Loucy (cell line): ENCODE measurements at regions not wholly inside any gene's neighbourhood (a gene's known extent, or its start where the extent isn't known, plus 50 kb on each side); places are given as distances from the start of the nearest gene placed in this dataset.
"Not testable (repeated sequence)": the region's sequence is repeated elsewhere in the genome, so short reads cannot be mapped to it uniquely, and the experiment has no call there.

Source experiments
- H2AFZ ChIP-seq: fragments of 200-600 bp; sonication (generic); 2 replicates; pipeline ENCODE4 v1.6.0; 2016; ENCODE audit warnings: antibody characterized with exemption, mild to moderate bottlenecking, low read length, moderate library complexity
- H3F3A ChIP-seq: fragments of 200-600 bp; 2 replicates; pipeline ENCODE4 v1.6.0; 2016; ENCODE audit warnings: antibody characterized with exemption, low read depth, mild to moderate bottlenecking
- H3K27me3 ChIP-seq: fragments of 200-600 bp; sonication (generic); 2 replicates; pipeline ENCODE4 v1.6.1; 2014; ENCODE audit warnings: low read length, mild to moderate bottlenecking; ENCODE audit not compliant: insufficient read depth, poor library complexity, severe bottlenecking
- H3K36me3 ChIP-seq: fragments of 200-600 bp; sonication (generic); 2 replicates; pipeline ENCODE4 v1.6.1; 2016; ENCODE audit warnings: low read length; ENCODE audit not compliant: insufficient read depth
- H3K4me1 ChIP-seq: fragments of 200-600 bp; sonication (generic); 2 replicates; pipeline ENCODE4 v1.5.1; 2014; ENCODE audit warnings: low read length, mild to moderate bottlenecking; ENCODE audit not compliant: insufficient read depth, poor library complexity, severe bottlenecking
- H3K4me2 ChIP-seq: fragments of 200-600 bp; sonication (generic); 2 replicates; pipeline ENCODE4 v1.6.0; 2014; ENCODE audit warnings: antibody characterized with exemption, low read length, low read depth, mild to moderate bottlenecking; ENCODE audit not compliant: poor library complexity, severe bottlenecking
- H3K4me3 ChIP-seq: fragments of 200-600 bp; sonication (generic); 2 replicates; pipeline ENCODE4 v1.5.1; 2014; ENCODE audit warnings: low read length, mild to moderate bottlenecking, mixed read lengths; ENCODE audit not compliant: poor library complexity, severe bottlenecking
- H3K79me2 ChIP-seq: fragments of 200-600 bp; sonication (generic); 2 replicates; pipeline ENCODE4 v1.6.1; 2014; ENCODE audit warnings: low read length; ENCODE audit not compliant: insufficient read depth
- H3K9ac ChIP-seq: fragments of 200-600 bp; sonication (generic); 2 replicates; pipeline ENCODE4 v1.6.0; 2014; ENCODE audit warnings: mild to moderate bottlenecking, low read depth, low read length, moderate library complexity; ENCODE audit not compliant: poor library complexity, severe bottlenecking
- H3K9me2 ChIP-seq: fragments of 200-600 bp; sonication (generic); replicated peaks from 2 replicates; pipeline ENCODE4 v1.6.1; 2016; ENCODE audit warnings: low read depth, low read length, mixed read lengths
- H3K9me3 ChIP-seq: fragments of 200-600 bp; sonication (generic); 2 replicates; pipeline ENCODE4 v1.6.1; 2014; ENCODE audit warnings: mild to moderate bottlenecking, antibody characterized with exemption, low read length, low read depth; ENCODE audit not compliant: insufficient read depth
- H4K20me1 ChIP-seq: fragments of 200-600 bp; sonication (generic); 2 replicates; pipeline ENCODE4 v1.6.0; 2014; ENCODE audit warnings: antibody characterized with exemption, low read length, mild to moderate bottlenecking; ENCODE audit not compliant: insufficient read depth, poor library complexity, severe bottlenecking
- EZH2phosphoT487 ChIP-seq: fragments of 200-600 bp; IDR thresholded peaks from 2 replicates; pipeline ENCODE4 v1.6.1; 2018; ENCODE audit warnings: antibody characterized with exemption, mild to moderate bottlenecking, moderate library complexity, borderline replicate concordance
- TF ChIP-seq, protein P1 (sequence below): fragments of 200-600 bp; sonication (generic); conservative IDR thresholded peaks from 2 replicates; pipeline ENCODE4 v1.5.1; 2014; ENCODE audit warnings: mild to moderate bottlenecking, antibody characterized with exemption, low read length

DNA sequence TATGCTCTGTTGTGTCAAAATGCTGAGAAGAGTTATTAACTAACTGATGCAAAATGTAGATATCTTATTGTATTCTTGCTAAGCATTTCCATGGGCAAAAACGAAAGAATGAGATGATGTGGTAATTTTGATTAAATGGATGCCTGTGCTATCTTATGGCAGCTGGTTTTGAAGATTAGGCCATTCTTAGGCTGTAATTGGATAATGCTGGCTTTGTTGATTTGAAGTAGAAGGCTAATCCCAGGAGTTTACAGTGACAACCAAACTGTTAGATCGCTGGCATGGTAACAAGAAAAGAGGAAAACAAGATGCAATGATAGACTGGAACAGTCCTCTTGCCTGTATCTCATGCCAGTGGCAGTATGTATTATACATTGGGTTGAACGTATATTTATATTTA lies 74.1 kb upstream of the WDR44 start:
- H3K4me3 ChIP-seq = no peak overlapping the region
- no peaks in the 10 kb centered on the region for H3K79me2 ChIP-seq
- no peak overlapping the region for H3K9ac ChIP-seq
- H4K20me1 ChIP-seq = no peaks in the 10 kb centered on the region
- no peaks in the 10 kb centered on the region for H3K9me3 ChIP-seq
- H2AFZ ChIP-seq = no peak overlapping the region
- no peaks in the 10 kb centered on the region for H3K4me1 ChIP-seq
- H3F3A ChIP-seq = no peaks in the 10 kb centered on the region
- no peaks in the 10 kb centered on the region for H3K27me3 ChIP-seq
- no peaks in the 10 kb centered on the region for H3K36me3 ChIP-seq
- no peak for TF ChIP-seq EZH2phosphoT487
- TF ChIP-seq, protein P1, sequence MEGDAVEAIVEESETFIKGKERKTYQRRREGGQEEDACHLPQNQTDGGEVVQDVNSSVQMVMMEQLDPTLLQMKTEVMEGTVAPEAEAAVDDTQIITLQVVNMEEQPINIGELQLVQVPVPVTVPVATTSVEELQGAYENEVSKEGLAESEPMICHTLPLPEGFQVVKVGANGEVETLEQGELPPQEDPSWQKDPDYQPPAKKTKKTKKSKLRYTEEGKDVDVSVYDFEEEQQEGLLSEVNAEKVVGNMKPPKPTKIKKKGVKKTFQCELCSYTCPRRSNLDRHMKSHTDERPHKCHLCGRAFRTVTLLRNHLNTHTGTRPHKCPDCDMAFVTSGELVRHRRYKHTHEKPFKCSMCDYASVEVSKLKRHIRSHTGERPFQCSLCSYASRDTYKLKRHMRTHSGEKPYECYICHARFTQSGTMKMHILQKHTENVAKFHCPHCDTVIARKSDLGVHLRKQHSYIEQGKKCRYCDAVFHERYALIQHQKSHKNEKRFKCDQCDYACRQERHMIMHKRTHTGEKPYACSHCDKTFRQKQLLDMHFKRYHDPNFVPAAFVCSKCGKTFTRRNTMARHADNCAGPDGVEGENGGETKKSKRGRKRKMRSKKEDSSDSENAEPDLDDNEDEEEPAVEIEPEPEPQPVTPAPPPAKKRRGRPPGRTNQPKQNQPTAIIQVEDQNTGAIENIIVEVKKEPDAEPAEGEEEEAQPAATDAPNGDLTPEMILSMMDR = no peak
- no peak overlapping the region for H3K4me2 ChIP-seq
- H3K9me2 ChIP-seq = no peaks in the 10 kb centered on the region

DNA sequence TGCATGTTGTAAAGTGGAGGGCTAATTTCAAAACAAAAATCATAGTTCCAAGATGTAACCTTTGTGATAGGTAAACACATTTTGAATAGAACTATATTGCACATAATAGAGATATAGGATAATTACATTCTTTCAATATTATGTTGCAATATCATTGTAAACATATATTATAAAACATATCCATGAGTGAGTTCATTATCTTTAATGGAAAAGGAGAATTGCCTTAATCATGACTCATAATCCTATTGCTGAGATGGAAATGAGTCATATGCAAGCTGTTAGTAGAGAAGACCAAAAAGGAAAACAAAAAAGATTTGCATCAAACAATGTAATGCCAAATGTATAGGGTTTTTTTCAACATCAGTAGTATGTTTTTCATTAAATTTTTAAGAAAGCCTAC lies 73.7 kb upstream of the WDR44 start:
- H3K9me2 ChIP-seq = no peaks in the 10 kb centered on the region
- no peaks in the 10 kb centered on the region for H3K9me3 ChIP-seq
- H3F3A ChIP-seq = no peaks in the 10 kb centered on the region
- no peak overlapping the region for H2AFZ ChIP-seq
- no peak overlapping the region for H3K9ac ChIP-seq
- no peaks in the 10 kb centered on the region for H3K4me1 ChIP-seq
- TF ChIP-seq, protein P1 = no peak
- no peak for TF ChIP-seq EZH2phosphoT487
- no peaks in the 10 kb centered on the region for H3K79me2 ChIP-seq
- no peak overlapping the region for H3K4me3 ChIP-seq
- no peaks in the 10 kb centered on the region for H3K27me3 ChIP-seq
- H4K20me1 ChIP-seq = no peaks in the 10 kb centered on the region
- H3K4me2 ChIP-seq = no peak overlapping the region
- H3K36me3 ChIP-seq = no peaks in the 10 kb centered on the region

DNA sequence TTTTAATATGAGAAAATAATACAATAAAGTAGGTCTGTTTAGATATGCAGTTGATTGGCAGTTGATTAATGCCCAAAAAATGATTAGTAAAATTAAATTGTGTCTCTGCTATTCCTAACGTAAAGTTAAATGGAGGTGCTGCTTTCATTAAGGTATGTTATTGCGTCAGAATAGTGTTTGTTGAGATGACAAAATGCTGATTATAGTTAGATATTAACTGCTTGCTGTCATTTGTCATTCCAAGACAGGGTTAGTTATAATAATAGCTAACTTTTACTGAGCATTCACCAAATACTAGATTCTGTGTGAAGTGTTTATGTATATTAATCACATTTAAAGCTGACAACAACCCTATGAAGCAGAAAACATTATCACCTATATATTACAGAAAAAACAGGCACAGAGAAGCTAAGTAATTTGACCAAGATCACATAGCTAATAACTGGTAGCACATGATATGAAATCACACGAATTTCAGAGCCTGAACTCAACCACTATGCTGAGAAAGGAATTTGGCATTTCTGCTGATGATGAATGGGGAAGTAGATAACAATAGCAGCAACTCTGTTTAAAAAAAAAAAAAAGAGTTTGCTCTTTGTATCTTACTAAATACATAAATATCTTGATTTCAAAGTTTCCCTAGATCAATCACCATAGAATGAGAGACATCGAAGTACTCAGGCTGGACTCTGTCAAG lies 59.7 kb upstream of the WDR44 start:
- H3K4me2 ChIP-seq = no peak overlapping the region
- H3K27me3 ChIP-seq = no peaks in the 10 kb centered on the region
- H3K4me3 ChIP-seq = no peak overlapping the region
- no peak overlapping the region for H3K9ac ChIP-seq
- H3K79me2 ChIP-seq = no peaks in the 10 kb centered on the region
- no peak overlapping the region for H2AFZ ChIP-seq
- no peaks in the 10 kb centered on the region for H3K9me2 ChIP-seq
- no peaks in the 10 kb centered on the region for H3K36me3 ChIP-seq
- TF ChIP-seq EZH2phosphoT487 = no peak
- TF ChIP-seq, protein P1 = no peak
- no peaks in the 10 kb centered on the region for H3K9me3 ChIP-seq
- H3K4me1 ChIP-seq = no peaks in the 10 kb centered on the region
- no peaks in the 10 kb centered on the region for H3F3A ChIP-seq
- no peaks in the 10 kb centered on the region for H4K20me1 ChIP-seq

DNA sequence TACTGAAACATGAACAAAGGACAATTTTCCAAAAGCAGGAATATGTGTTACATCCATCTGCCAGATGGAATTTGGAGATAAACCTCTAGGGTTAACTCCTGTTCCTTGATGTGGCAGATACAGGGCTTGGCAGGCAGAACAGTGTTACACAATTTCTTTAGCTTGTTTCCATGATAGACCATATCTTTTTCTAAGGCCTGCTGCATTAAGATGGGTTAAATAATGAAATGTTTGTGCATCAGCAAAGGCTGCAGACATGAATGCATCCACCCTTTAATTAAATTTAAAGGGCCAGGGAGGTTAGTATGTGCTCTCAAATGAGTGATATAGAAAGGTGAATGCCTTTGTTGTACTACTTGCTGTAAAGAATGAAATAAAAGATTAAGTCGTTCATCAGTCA lies 50.1 kb upstream of the WDR44 start:
- not testable (repeated sequence) for H3K9ac ChIP-seq, H3K4me3 ChIP-seq, H3K4me1 ChIP-seq, H3F3A ChIP-seq, H4K20me1 ChIP-seq, H3K4me2 ChIP-seq, H3K27me3 ChIP-seq, H2AFZ ChIP-seq, H3K9me2 ChIP-seq, H3K79me2 ChIP-seq, H3K9me3 ChIP-seq, H3K36me3 ChIP-seq
